ENCODE measurements at regions not wholly inside any gene's neighbourhood (a gene's known extent, or its start where the extent isn't known, plus 50 kb on each side); places are given as distances from the start of the nearest gene placed in this dataset.

DNA sequence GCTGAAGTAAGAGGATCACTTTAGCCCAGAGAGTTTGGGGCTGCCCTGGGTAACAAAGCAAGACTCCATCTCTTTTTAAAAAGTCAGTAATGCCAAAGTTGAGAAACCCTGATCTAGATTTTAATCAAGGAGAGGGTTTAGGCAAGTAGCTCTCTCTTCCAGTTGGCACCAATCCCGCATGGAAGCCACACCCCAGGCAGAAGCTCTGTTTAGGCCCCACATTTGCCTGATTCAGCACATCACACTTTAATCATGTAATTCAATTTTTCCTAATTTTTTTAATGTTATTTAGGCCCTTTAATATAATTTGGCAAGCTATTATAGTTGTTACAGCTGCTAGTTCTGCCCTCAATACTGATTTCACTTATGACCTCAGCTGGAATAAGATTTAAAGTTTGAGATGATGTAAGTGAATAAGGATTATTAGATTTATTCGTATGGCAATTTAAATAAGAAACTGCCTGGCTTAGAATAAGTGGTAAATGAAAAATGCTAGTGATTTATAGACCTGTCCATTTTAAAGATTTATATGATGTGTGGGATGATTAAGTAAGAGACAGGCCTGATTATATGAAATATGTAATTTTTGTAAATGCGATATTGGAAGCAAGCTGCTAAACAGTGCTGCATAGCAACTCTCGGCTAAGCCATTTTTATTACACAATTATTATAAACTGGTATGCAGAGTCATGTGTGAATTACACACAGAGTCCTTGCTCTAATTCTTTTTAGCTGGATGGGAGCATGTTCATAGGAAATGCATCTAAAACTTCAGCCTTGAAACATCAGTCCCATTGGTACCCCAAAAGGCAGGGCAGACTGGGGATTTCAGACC, 80.2 kb upstream of the NFE2L3 start:
- TF ChIP-seq CTCF (IDR thresholded peaks at IDR 0.05; ENCODE audit: poor library complexity, severe bottlenecking) = no peak
- TF ChIP-seq SMC3 (conservative IDR thresholded peaks at IDR 0.05; ENCODE audit: poor library complexity) = no peak
- no peak for TF ChIP-seq REST (IDR thresholded peaks at IDR 0.05; ENCODE audit: borderline replicate concordance)
- no peak for TF ChIP-seq TAF1 (IDR thresholded peaks at IDR 0.05; ENCODE audit: low read depth)

Data from neural cell (in vitro differentiated cells).